Omental fat pad (tissue), 3 donors: ENCODE measurements at regions not wholly inside any gene's neighbourhood (a gene's known extent, or its start where the extent isn't known, plus 50 kb on each side); places are given as distances from the start of the nearest gene placed in this dataset.
"Not testable (repeated sequence)": the region's sequence is repeated elsewhere in the genome, so short reads cannot be mapped to it uniquely, and the experiment has no call there.

Source experiments
- ATAC-seq: fragments of 150-250 bp; one replicate; pipeline ENCODE4 v1.9.1; 2016; ENCODE audit warnings: mild to moderate bottlenecking, moderate library complexity; ENCODE audit not compliant: low FRiP score
- DNase-seq: peaks from one replicate; pipeline ENCODE4 v3.0.0-alpha.2; 2019; ENCODE audit warnings: low spot score
- CTCF ChIP-seq, 3 donors: fragments of 450-650 bp; IDR thresholded peaks; one replicate each; pipeline ENCODE4 v1.5.1; 2016 to 2017; ENCODE audit warnings: antibody characterized with exemption in 3 of 3, mild to moderate bottlenecking in 3 of 3, moderate library complexity in 2 of 3

GRCh38 chr2:179331061-179331460 lies 66.4 kb upstream of the SESTD1 start:
- no peak for ATAC-seq
- TF ChIP-seq CTCF (IDR thresholded peaks at IDR 0.05) = no peak

GRCh38 chr2:179322289-179322688 lies 57.7 kb upstream of the SESTD1 start:
- DNase-seq (no peak), ATAC-seq (no peak)
- TF ChIP-seq CTCF (IDR thresholded peaks at IDR 0.05) = no peak

More at GRCh38 chr2:179331061-179331460, 66.4 kb upstream of the SESTD1 start:
- DNase-seq = no peak

- not testable (repeated sequence) for ATAC-seq, DNase-seq
Observed at GRCh38 chr2:179321034-179321433, 56.4 kb upstream of the SESTD1 start.

- not testable (repeated sequence) for ATAC-seq, DNase-seq
Observed at GRCh38 chr2:179314729-179315128, 50.1 kb upstream of the SESTD1 start.
